ENCODE measurements at regions not wholly inside any gene's neighbourhood (a gene's known extent, or its start where the extent isn't known, plus 50 kb on each side); places are given as distances from the start of the nearest gene placed in this dataset.

DNA sequence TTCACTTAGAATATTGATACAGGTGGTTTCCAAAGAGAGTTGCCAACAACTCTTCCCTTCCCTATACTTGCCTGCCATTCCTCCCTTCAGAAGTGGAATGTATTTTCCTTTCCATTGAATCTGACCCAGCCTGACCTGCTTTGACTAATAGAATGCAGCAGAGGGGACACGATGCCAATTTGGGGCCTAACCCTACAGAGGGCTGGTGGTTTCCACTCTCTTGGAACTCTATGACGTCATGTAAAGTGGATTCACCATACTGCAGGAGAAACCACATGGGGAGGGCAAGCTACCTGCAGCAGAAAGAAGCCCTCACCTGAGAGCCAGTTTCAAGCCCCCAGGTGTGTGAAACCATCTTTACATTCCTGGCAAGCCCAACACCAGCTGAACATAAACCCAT is 98.9 kb upstream of the TRIB2 start:
- Mint-ChIP-seq H3K36me3 (ENCODE audit: low read depth) (no peaks in the 10 kb centered on the region), H3K4me3 (no peak overlapping the region), H3K9me3 (no peaks in the 10 kb centered on the region), H3K27me3 (ENCODE audit: insufficient read depth) (peaks cover 4% of the 10 kb centered on the region), H3K27ac (no peak overlapping the region), H3K4me1 (peaks cover 2% of the 10 kb centered on the region)
- H3K4me1 ChIP-seq (ENCODE audit: control insufficient read depth, insufficient read depth, low read length), result no peaks in the 10 kb centered on the region
- no peak overlapping the region for H3K4me3 ChIP-seq (ENCODE audit: low read length)
- 92 to 100% methylated on average over 1 to 2 of the region's 2 CpGs for WGBS, 2 experiments (ENCODE audit: insufficient coverage in 1 of 2, insufficient read length in 1 of 2)
- H3K27me3 ChIP-seq (ENCODE audit: control insufficient read depth, insufficient read depth, low read length, poor library complexity, severe bottlenecking), result no peaks in the 10 kb centered on the region
- H3K9ac ChIP-seq (ENCODE audit: extremely low read depth, low read length, poor library complexity, severe bottlenecking), result no peak overlapping the region
- H3K9me3 ChIP-seq (ENCODE audit: control insufficient read depth, low read length), result no peaks in the 10 kb centered on the region
- DNase-seq, result no peak
- H3K27ac ChIP-seq (ENCODE audit: low read depth, low read length), result no peak overlapping the region
- TF ChIP-seq, protein P1, sequence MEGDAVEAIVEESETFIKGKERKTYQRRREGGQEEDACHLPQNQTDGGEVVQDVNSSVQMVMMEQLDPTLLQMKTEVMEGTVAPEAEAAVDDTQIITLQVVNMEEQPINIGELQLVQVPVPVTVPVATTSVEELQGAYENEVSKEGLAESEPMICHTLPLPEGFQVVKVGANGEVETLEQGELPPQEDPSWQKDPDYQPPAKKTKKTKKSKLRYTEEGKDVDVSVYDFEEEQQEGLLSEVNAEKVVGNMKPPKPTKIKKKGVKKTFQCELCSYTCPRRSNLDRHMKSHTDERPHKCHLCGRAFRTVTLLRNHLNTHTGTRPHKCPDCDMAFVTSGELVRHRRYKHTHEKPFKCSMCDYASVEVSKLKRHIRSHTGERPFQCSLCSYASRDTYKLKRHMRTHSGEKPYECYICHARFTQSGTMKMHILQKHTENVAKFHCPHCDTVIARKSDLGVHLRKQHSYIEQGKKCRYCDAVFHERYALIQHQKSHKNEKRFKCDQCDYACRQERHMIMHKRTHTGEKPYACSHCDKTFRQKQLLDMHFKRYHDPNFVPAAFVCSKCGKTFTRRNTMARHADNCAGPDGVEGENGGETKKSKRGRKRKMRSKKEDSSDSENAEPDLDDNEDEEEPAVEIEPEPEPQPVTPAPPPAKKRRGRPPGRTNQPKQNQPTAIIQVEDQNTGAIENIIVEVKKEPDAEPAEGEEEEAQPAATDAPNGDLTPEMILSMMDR (conservative IDR thresholded peaks at IDR 0.05), result no peak
- H3K36me3 ChIP-seq (ENCODE audit: control insufficient read depth, insufficient read depth, low read length), result no peaks in the 10 kb centered on the region

DNA sequence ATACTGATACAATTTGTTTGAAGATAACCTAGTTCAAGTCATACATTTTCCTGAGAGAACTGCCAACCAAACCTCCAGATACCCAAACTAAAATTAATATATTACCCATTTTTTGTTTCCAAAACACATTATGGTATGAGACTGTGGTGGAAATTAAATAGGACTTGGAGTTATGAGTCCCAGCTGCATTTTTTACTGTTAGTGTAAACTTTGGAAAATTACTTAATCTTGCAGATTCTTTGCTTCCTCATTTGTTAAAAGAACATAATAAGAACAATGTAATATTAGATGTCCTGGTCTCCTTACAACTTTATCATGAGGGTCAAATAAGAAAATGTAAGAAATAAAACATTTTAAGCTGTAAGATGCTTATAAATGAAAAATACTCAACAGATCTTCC is 98.2 kb upstream of the TRIB2 start:
- H3K9me3 ChIP-seq (ENCODE audit: control insufficient read depth, low read length), result no peaks in the 10 kb centered on the region
- Mint-ChIP-seq H3K27ac (no peak overlapping the region), H3K9me3 (no peaks in the 10 kb centered on the region), H3K36me3 (ENCODE audit: low read depth) (no peaks in the 10 kb centered on the region), H3K4me1 (no peaks in the 10 kb centered on the region), H3K27me3 (ENCODE audit: insufficient read depth) (peaks cover 4% of the 10 kb centered on the region), H3K4me3 (no peak overlapping the region)
- no peak overlapping the region for H3K9ac ChIP-seq (ENCODE audit: extremely low read depth, low read length, poor library complexity, severe bottlenecking)
- no peaks in the 10 kb centered on the region for H3K4me1 ChIP-seq (ENCODE audit: control insufficient read depth, insufficient read depth, low read length)
- H3K27ac ChIP-seq (ENCODE audit: low read depth, low read length), result no peak overlapping the region
- H3K27me3 ChIP-seq (ENCODE audit: control insufficient read depth, insufficient read depth, low read length, poor library complexity, severe bottlenecking), result no peaks in the 10 kb centered on the region
- DNase-seq, result no peak
- H3K36me3 ChIP-seq (ENCODE audit: control insufficient read depth, insufficient read depth, low read length), result no peaks in the 10 kb centered on the region
- TF ChIP-seq, protein P1 (conservative IDR thresholded peaks at IDR 0.05), result no peak
- H3K4me3 ChIP-seq (ENCODE audit: low read length), result no peak overlapping the region

DNA sequence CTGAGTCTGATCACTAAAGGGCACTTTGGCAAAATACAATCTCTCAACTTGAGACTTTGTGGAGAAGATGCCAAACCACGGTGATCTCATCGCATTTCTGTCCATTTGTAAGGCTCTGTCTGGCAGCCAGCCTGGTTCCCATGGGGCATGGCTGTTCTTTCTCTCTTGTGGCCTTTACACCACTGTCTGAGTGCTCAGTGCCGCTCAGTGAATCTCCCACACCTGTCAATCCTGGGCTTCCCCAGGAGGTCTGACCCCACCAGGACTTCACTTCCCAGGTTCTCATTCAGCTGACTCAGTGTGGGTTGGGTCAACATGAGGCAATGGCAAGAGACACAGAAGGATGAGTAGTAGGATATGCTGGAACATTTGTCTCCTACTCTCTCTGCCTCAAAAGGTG is 96.8 kb upstream of the TRIB2 start:
- Histone ChIP-seq H3K27ac (ENCODE audit: low read depth, low read length) (no peak overlapping the region), H3K4me1 (ENCODE audit: control insufficient read depth, insufficient read depth, low read length) (no peaks in the 10 kb centered on the region), H3K9me3 (ENCODE audit: control insufficient read depth, low read length) (no peaks in the 10 kb centered on the region), H3K9ac (ENCODE audit: extremely low read depth, low read length, poor library complexity, severe bottlenecking) (no peak overlapping the region), H3K4me3 (ENCODE audit: low read length) (no peak overlapping the region), H3K27me3 (ENCODE audit: control insufficient read depth, insufficient read depth, low read length, poor library complexity, severe bottlenecking) (no peaks in the 10 kb centered on the region), H3K36me3 (ENCODE audit: control insufficient read depth, insufficient read depth, low read length) (no peaks in the 10 kb centered on the region)
- no peak for DNase-seq
- H3K9me3 Mint-ChIP-seq, result no peaks in the 10 kb centered on the region
- H3K36me3 Mint-ChIP-seq (ENCODE audit: low read depth), result no peaks in the 10 kb centered on the region
- H3K27me3 Mint-ChIP-seq (ENCODE audit: insufficient read depth), result peaks cover 4% of the 10 kb centered on the region
- 97 to 100% methylated on average over 2 to 3 of the region's 3 CpGs for WGBS, 2 experiments (ENCODE audit: insufficient coverage in 1 of 2, insufficient read length in 1 of 2)
- peaks cover 2% of the 10 kb centered on the region for H3K4me1 Mint-ChIP-seq
- TF ChIP-seq, protein P1 (conservative IDR thresholded peaks at IDR 0.05), result no peak
- no peak overlapping the region for H3K4me3 Mint-ChIP-seq
- no peak overlapping the region for H3K27ac Mint-ChIP-seq

All from endodermal cell (in vitro differentiated cells).